Muscle layer of duodenum (tissue), 2 donors: ENCODE measurements at regions not wholly inside any gene's neighbourhood (a gene's known extent, or its start where the extent isn't known, plus 50 kb on each side); places are given as distances from the start of the nearest gene placed in this dataset.

Experiments
- H3K27ac ChIP-seq: one replicate; pipeline ENCODE4 v1.7.0; 2013; ENCODE audit warnings: mild to moderate bottlenecking, low read length
- H3K27me3 ChIP-seq: one replicate; pipeline ENCODE4 v1.7.0; 2013; ENCODE audit warnings: low read depth, mild to moderate bottlenecking, control low read depth, low read length
- H3K36me3 ChIP-seq, 2 donors: one replicate each; pipeline ENCODE4 v1.7.0; 2013; ENCODE audit warnings: low read length in 2 of 2, control low read depth in 1 of 2, mild to moderate bottlenecking in 1 of 2; ENCODE audit not compliant: insufficient read depth in 2 of 2, control insufficient read depth in 1 of 2
- H3K4me1 ChIP-seq, 2 donors: one replicate each; pipeline ENCODE4 v1.7.0; 2013; ENCODE audit warnings: low read length in 2 of 2, mild to moderate bottlenecking in 2 of 2, control low read depth in 1 of 2, moderate library complexity in 1 of 2; ENCODE audit not compliant: insufficient read depth in 2 of 2, control insufficient read depth in 1 of 2
- H3K4me3 ChIP-seq, 2 donors: one replicate each; pipeline ENCODE4 v1.7.0; 2013; ENCODE audit warnings: low read length in 2 of 2, low read depth in 1 of 2, mild to moderate bottlenecking in 1 of 2
- H3K9me3 ChIP-seq, 2 donors: one replicate each; pipeline ENCODE4 v1.7.0; 2013; ENCODE audit warnings: low read length in 2 of 2, control low read depth in 1 of 2, mild to moderate bottlenecking in 1 of 2; ENCODE audit not compliant: control insufficient read depth in 1 of 2
- donor health status: healthy.

DNA sequence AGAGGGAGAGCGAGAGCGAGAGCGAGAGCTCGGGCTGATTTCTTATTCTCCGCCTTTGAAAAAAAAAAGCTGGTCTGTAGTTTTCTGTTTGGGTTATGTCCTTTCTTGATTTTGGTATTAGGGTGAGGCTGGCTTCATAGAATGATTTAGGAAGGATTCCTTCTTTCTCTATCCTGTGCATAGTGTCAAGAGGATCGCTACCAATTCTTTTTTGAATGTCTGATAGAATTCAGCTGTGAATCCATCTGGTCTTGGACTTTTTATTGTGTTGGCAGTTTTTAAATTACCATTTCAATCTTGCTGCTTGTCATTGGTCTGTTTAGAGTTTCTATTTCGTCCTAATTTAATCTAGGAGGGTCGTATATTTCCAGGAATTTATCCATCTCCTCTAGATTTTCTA is 1414.6 kb upstream of the MIR17HG start:
- Histone ChIP-seq H3K36me3 (no peaks in the 10 kb centered on the region), H3K4me3 (no peak overlapping the region), H3K27ac (no peak overlapping the region), H3K9me3 (no peaks in the 10 kb centered on the region), H3K4me1 (no peaks in the 10 kb centered on the region), H3K27me3 (no peaks in the 10 kb centered on the region)

DNA sequence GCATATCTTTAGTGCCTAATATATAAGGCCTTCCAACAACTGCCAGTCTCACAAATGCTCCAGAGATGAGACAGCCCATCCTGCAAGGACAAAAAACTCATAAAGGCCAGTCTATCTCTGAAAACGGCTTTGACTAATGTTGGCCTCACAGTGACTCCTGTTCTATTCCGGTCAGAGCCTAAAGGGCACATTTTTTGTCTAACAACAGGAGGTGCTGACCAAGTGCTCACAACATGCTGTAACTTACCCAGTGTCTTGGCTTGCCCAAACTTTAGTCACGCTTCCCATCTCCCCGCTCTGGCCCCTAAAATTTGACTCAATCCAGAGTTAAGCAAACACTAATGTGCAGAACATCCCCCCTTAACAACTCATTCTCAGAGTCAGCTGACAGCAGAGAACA is 1411.2 kb upstream of the MIR17HG start:
- H3K36me3 ChIP-seq, result no peaks in the 10 kb centered on the region
- no peaks in the 10 kb centered on the region for H3K4me1 ChIP-seq
- H3K9me3 ChIP-seq, result no peaks in the 10 kb centered on the region
- no peaks in the 10 kb centered on the region for H3K27me3 ChIP-seq
- no peak overlapping the region for H3K4me3 ChIP-seq
- no peak overlapping the region for H3K27ac ChIP-seq

DNA sequence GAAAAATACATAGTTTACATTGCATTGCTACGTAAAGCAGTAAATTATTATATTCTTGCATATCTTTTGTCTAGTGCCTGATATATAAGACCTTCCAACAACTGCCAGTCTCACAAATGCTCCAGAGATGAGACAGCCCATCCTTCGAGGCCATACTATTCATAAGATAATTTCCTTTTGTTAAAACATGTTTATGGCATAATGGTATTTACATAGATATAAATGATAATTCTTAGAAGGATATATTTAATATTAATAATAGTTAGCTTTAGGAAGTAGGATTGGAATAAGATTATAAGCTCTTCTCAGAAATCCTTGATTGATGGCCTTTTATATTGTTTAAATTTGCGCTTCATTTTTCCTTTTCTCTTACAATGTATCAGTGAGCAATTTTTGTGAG is 1410.1 kb upstream of the MIR17HG start:
- H3K4me3 ChIP-seq, result no peak overlapping the region
- H3K36me3 ChIP-seq, result no peaks in the 10 kb centered on the region
- H3K4me1 ChIP-seq, result no peaks in the 10 kb centered on the region
- H3K27ac ChIP-seq, result no peak overlapping the region
- H3K27me3 ChIP-seq, result no peaks in the 10 kb centered on the region
- no peaks in the 10 kb centered on the region for H3K9me3 ChIP-seq

DNA sequence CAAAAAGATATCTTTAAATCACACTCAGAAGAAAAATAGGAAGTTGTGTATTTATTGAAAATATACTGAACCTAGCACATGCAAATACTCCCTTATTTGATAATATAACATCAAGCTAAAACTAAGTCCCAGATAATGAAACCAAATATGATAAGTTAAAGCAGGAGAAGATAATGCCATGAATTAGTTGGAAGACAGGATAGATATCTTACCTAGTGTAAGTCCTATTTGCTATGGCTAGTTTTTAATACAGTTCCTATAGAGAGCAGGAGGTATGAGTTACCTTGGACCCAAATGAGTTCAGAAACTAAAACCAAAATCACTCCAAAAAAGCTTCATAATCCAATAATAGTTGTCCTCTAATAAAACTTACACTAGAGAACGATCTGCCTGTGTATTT is 1407.1 kb upstream of the MIR17HG start:
- Histone ChIP-seq H3K9me3 (no peaks in the 10 kb centered on the region), H3K4me3 (no peak overlapping the region), H3K27me3 (no peaks in the 10 kb centered on the region), H3K36me3 (no peaks in the 10 kb centered on the region), H3K4me1 (no peaks in the 10 kb centered on the region), H3K27ac (no peak overlapping the region)

DNA sequence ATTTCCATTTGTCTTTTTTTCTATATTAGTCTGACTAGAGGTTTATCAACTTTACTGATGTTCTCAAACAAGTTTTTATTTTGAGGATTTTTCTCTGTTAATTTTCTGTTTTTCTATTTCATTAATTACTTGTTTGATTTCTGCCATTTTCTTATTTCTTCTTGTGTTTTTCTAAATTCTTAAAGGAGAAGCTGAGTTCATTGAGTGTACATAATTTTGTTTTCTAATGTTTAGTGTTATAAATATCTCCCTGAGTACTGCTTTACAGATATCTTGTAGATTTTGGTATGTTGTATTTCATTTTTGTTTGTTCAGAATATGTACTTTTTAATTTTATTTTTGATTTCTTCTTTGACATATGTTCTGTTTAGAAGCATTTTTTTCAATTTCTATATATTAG is 1404.3 kb upstream of the MIR17HG start:
- H3K36me3 ChIP-seq, result no peaks in the 10 kb centered on the region
- no peak overlapping the region for H3K4me3 ChIP-seq
- no peaks in the 10 kb centered on the region for H3K4me1 ChIP-seq
- no peaks in the 10 kb centered on the region for H3K27me3 ChIP-seq
- no peak overlapping the region for H3K27ac ChIP-seq
- H3K9me3 ChIP-seq, result no peaks in the 10 kb centered on the region

DNA sequence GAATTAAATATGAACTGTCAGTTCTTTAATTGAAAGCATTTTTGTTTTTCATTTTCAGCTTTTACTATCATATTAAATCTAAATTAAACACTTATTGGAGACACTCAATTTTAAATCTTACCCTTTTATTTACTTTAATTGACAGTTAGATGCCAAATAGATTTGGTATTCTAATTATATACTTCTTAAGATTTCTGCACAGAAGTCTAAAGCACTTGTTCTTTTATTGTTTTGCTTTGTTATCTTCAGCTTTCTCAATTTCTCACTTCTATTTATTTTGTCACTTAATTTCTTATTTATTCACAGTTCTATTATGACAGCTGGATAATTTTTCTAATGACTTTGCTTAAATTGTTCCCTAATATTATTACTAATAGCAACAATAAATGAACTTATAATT is 1397.3 kb upstream of the MIR17HG start:
- Histone ChIP-seq H3K9me3 (no peaks in the 10 kb centered on the region), H3K27me3 (no peaks in the 10 kb centered on the region), H3K27ac (no peak overlapping the region), H3K36me3 (no peaks in the 10 kb centered on the region), H3K4me1 (no peaks in the 10 kb centered on the region), H3K4me3 (no peak overlapping the region)

DNA sequence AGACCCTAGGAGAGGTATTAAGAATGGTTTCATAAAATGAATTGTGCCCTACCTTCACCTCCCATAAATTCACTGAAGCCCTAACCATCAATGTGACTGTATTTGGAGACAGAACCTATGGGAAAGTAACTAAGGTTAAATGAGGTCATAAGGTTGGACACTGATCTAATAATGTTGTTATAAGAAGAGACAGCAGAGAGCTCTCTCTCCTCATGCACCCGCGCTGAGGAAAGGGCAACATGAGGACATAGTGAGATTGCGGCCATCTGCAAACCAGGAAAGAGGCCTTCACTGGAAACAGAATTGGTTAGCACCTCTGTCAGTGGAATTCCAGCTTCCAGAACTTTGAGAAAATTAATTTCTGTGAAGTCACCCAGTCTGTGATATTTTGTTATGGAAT is 1396.1 kb upstream of the MIR17HG start:
- no peaks in the 10 kb centered on the region for H3K4me1 ChIP-seq
- no peak overlapping the region for H3K27ac ChIP-seq
- H3K4me3 ChIP-seq, result no peak overlapping the region
- no peaks in the 10 kb centered on the region for H3K36me3 ChIP-seq
- no peaks in the 10 kb centered on the region for H3K9me3 ChIP-seq
- no peaks in the 10 kb centered on the region for H3K27me3 ChIP-seq

DNA sequence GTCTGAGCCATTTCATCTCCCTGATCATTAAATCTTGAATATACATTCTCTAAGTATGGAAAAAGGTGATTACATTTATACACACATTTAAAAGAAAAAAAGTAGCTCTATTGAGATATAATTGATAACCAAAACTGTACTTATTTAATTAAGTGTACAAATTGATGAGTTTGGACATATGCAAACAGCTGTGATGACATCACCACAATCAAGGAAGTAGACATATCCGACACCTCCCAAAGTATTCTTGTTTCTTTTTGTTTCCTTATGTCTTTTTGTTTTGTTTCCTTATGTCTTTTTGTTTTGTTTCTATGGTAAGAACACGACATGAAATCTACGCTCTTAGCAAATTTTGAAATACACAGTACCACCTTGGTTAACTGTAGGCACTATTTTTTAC is 1393.9 kb upstream of the MIR17HG start:
- Histone ChIP-seq H3K27me3 (no peaks in the 10 kb centered on the region), H3K27ac (no peak overlapping the region), H3K4me3 (no peak overlapping the region), H3K9me3 (no peaks in the 10 kb centered on the region), H3K4me1 (no peaks in the 10 kb centered on the region), H3K36me3 (no peaks in the 10 kb centered on the region)

DNA sequence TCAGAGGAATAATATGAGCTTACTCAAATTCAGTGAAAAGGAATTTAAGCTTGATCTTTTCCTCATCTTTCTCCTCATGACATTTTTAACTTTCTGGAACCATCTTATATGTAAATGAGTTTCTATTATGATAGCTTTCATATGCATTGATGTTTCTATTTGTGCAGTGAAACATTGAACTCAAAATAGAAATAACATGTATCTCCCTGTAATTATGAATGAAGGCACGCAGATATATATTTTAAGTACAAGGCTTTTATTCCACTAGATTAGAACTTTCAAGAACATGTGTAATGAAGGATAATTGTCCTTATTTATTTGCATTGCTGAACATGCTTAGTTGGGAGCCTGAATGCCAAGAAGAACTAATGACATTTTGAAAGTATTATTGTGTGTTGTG is 1391.7 kb upstream of the MIR17HG start:
- H3K4me1 ChIP-seq, result no peaks in the 10 kb centered on the region
- no peak overlapping the region for H3K4me3 ChIP-seq
- no peaks in the 10 kb centered on the region for H3K36me3 ChIP-seq
- H3K27me3 ChIP-seq, result no peaks in the 10 kb centered on the region
- H3K27ac ChIP-seq, result no peak overlapping the region
- no peaks in the 10 kb centered on the region for H3K9me3 ChIP-seq

DNA sequence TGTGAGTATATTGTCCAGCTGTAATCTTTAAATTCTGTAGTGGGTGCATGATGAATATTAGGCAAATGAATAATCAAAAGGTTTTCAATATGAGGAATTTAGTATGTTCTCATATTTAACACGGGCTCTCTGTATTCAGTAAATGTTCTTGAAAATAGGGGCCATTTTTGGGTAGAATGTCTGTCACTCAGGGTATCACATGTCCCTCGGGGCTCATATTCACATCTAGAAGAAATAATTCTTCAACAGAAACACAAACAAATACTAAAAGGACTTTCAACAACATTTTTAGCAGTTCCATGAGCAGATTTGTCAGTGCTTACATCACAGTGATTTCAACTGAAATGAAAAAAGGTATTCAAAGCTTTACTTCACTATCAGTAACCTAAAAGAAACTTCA is 1388.4 kb upstream of the MIR17HG start:
- Histone ChIP-seq H3K36me3 (no peaks in the 10 kb centered on the region), H3K4me3 (no peak overlapping the region), H3K9me3 (no peaks in the 10 kb centered on the region), H3K27me3 (no peaks in the 10 kb centered on the region), H3K27ac (no peak overlapping the region), H3K4me1 (no peaks in the 10 kb centered on the region)

DNA sequence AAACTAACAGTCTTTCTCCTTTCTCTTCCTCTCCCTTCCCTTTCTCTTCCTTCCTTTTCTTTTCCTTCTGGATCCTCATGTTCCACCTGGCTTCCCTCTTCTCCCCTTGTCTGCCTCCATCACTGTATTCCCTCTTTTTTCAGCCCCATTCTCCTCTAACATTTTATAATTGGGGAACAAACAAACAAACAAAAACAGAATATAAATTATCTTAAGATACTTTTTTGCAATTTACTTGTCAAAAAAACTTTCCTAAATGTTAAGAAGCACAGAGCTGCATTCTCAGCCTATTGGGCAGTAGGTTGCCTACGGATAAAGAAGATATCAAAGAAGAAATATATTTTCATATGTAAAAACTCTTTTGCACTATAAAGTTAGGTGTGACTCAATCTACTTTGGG is 1382.2 kb upstream of the MIR17HG start:
- Histone ChIP-seq H3K4me1 (no peaks in the 10 kb centered on the region), H3K4me3 (no peak overlapping the region), H3K27ac (no peak overlapping the region), H3K36me3 (no peaks in the 10 kb centered on the region), H3K27me3 (no peaks in the 10 kb centered on the region), H3K9me3 (no peaks in the 10 kb centered on the region)

DNA sequence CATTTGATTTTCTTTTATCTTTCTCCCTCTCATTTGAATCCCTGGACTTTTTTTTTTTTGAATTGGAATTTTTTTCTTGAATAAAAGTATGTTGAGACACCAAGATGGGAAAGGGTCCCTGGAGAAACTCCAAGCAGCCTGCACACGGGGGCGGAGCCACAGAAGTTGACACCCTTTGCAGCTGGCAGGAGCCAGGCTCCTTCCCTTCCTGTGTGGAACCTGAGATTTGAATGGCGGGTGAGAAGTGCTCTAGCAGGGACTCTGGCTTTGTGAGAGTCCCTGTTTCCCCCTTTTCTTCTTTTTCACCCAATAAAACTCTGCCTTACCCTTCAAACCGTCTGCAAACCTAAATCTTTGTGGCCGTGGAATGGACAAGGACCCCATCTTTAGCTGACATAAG is 1381.0 kb upstream of the MIR17HG start:
- Histone ChIP-seq H3K27me3 (no peaks in the 10 kb centered on the region), H3K4me1 (no peaks in the 10 kb centered on the region), H3K4me3 (no peak overlapping the region), H3K9me3 (no peaks in the 10 kb centered on the region), H3K27ac (no peak overlapping the region), H3K36me3 (no peaks in the 10 kb centered on the region)
